ENCODE measurements at regions not wholly inside any gene's neighbourhood (a gene's known extent, or its start where the extent isn't known, plus 50 kb on each side); places are given as distances from the start of the nearest gene placed in this dataset.

- Mint-ChIP-seq H3K9me3 (no peaks in the 10 kb centered on the region), H3K4me3 (no peak overlapping the region), H3K27me3 (peaks cover 16% of the 10 kb centered on the region), H3K27ac (no peak overlapping the region), H3K36me3 (no peaks in the 10 kb centered on the region), H3K4me1 (no peaks in the 10 kb centered on the region)
- peak; percentile 17 for DNase-seq
- CTCF ChIA-PET = no interaction called here
Measured at GRCh38 chr20:63091901-63092659, 85.3 kb upstream of the BHLHE23 start.

- Mint-ChIP-seq H3K27me3 (peaks cover 15% of the 10 kb centered on the region), H3K9me3 (no peaks in the 10 kb centered on the region)
Measured at GRCh38 chr20:63090682-63091571, 84.2 kb upstream of the BHLHE23 start.

GRCh38 chr20:63090052-63090451 lies 83.3 kb upstream of the BHLHE23 start:
- CTCF ChIA-PET = no interaction called here
- Mint-ChIP-seq H3K9me3 (no peaks in the 10 kb centered on the region), H3K4me1 (no peaks in the 10 kb centered on the region), H3K36me3 (no peaks in the 10 kb centered on the region), H3K27me3 (peaks cover 18% of the 10 kb centered on the region), H3K27ac (no peak overlapping the region), H3K4me3 (no peak overlapping the region)
- DNase-seq = peak; percentile 7

More at GRCh38 chr20:63090682-63091571, 84.2 kb upstream of the BHLHE23 start:
- CTCF ChIA-PET = no interaction called here
- peak; percentile 6 for DNase-seq
- Mint-ChIP-seq H3K36me3 (no peaks in the 10 kb centered on the region), H3K4me3 (no peak overlapping the region), H3K27ac (no peak overlapping the region), H3K4me1 (no peaks in the 10 kb centered on the region)

GRCh38 chr20:63089051-63089907 lies 82.5 kb upstream of the BHLHE23 start:
- H3K27ac Mint-ChIP-seq = no peak overlapping the region
- no peak overlapping the region for H3K4me3 Mint-ChIP-seq
- DNase-seq = peak; percentile 14
- no peaks in the 10 kb centered on the region for H3K4me1 Mint-ChIP-seq
- CTCF ChIA-PET = no interaction called here
- no peaks in the 10 kb centered on the region for H3K9me3 Mint-ChIP-seq
- H3K27me3 Mint-ChIP-seq = peaks cover 19% of the 10 kb centered on the region
- no peaks in the 10 kb centered on the region for H3K36me3 Mint-ChIP-seq

- H3K36me3 Mint-ChIP-seq = no peaks in the 10 kb centered on the region
- no peak overlapping the region for H3K27ac Mint-ChIP-seq
- H3K9me3 Mint-ChIP-seq = no peaks in the 10 kb centered on the region
- CTCF ChIA-PET = no interaction called here
- no peaks in the 10 kb centered on the region for H3K4me1 Mint-ChIP-seq
- H3K27me3 Mint-ChIP-seq = peaks cover 18% of the 10 kb centered on the region
- H3K4me3 Mint-ChIP-seq = no peak overlapping the region
- peak; percentile 4 for DNase-seq
Measured at GRCh38 chr20:63087872-63088680, 81.3 kb upstream of the BHLHE23 start.

- CTCF ChIA-PET = no interaction called here
- DNase-seq = peak; percentile 18
- no peaks in the 10 kb centered on the region for H3K4me1 Mint-ChIP-seq
- H3K27me3 Mint-ChIP-seq = peaks cover 11% of the 10 kb centered on the region
- H3K4me3 Mint-ChIP-seq = no peak overlapping the region
- no peak overlapping the region for H3K27ac Mint-ChIP-seq
- H3K9me3 Mint-ChIP-seq = no peaks in the 10 kb centered on the region
- H3K36me3 Mint-ChIP-seq = no peaks in the 10 kb centered on the region
Measured at GRCh38 chr20:63087236-63087871, 80.6 kb upstream of the BHLHE23 start.

- Mint-ChIP-seq H3K9me3 (no peaks in the 10 kb centered on the region), H3K4me3 (no peak overlapping the region), H3K4me1 (no peaks in the 10 kb centered on the region), H3K27ac (no peak overlapping the region), H3K36me3 (no peaks in the 10 kb centered on the region), H3K27me3 (peaks cover 16% of the 10 kb centered on the region)
- CTCF ChIA-PET = no interaction called here
- peak; percentile 12 for DNase-seq
Measured at GRCh38 chr20:63086421-63087235, 79.9 kb upstream of the BHLHE23 start.

GRCh38 chr20:63085151-63085861 lies 78.5 kb upstream of the BHLHE23 start:
- Mint-ChIP-seq H3K9me3 (no peaks in the 10 kb centered on the region), H3K27ac (no peak overlapping the region), H3K36me3 (no peaks in the 10 kb centered on the region), H3K4me3 (no peak overlapping the region), H3K27me3 (peaks cover 17% of the 10 kb centered on the region), H3K4me1 (no peaks in the 10 kb centered on the region)
- CTCF ChIA-PET = no interaction called here
- peak; percentile 19 for DNase-seq

GRCh38 chr20:63084563-63084927 lies 77.8 kb upstream of the BHLHE23 start:
- H3K27me3 Mint-ChIP-seq = peaks cover 21% of the 10 kb centered on the region
- CTCF ChIA-PET = no interaction called here
- DNase-seq = peak; percentile 16
- H3K4me1 Mint-ChIP-seq = no peaks in the 10 kb centered on the region
- no peaks in the 10 kb centered on the region for H3K36me3 Mint-ChIP-seq
- no peak overlapping the region for H3K27ac Mint-ChIP-seq
- H3K9me3 Mint-ChIP-seq = no peaks in the 10 kb centered on the region
- H3K4me3 Mint-ChIP-seq = no peak overlapping the region

- Mint-ChIP-seq H3K9me3 (no peaks in the 10 kb centered on the region), H3K4me3 (no peak overlapping the region), H3K27ac (no peak overlapping the region), H3K4me1 (no peaks in the 10 kb centered on the region), H3K36me3 (no peaks in the 10 kb centered on the region), H3K27me3 (peaks cover 23% of the 10 kb centered on the region)
- no peak for DNase-seq
- CTCF ChIA-PET = no interaction called here
Measured at GRCh38 chr20:63083831-63084562, 77.2 kb upstream of the BHLHE23 start.

- CTCF ChIA-PET = no interaction called here
- no peak for DNase-seq
- H3K9me3 Mint-ChIP-seq = peaks cover 4% of the 10 kb centered on the region
- no peaks in the 10 kb centered on the region for H3K4me1 Mint-ChIP-seq
- H3K4me3 Mint-ChIP-seq = no peak overlapping the region
- H3K27me3 Mint-ChIP-seq = peaks cover 23% of the 10 kb centered on the region
- H3K27ac Mint-ChIP-seq = no peak overlapping the region
- no peaks in the 10 kb centered on the region for H3K36me3 Mint-ChIP-seq
Measured at GRCh38 chr20:63082939-63083735, 76.4 kb upstream of the BHLHE23 start.
